GM19324 (cell line): ENCODE measurements at regions not wholly inside any gene's neighbourhood (a gene's known extent, or its start where the extent isn't known, plus 50 kb on each side); places are given as distances from the start of the nearest gene placed in this dataset.
"Not testable (repeated sequence)": the region's sequence is repeated elsewhere in the genome, so short reads cannot be mapped to it uniquely, and the experiment has no call there.

Source experiments
- ATAC-seq: cut with Tn5 transposase; IDR thresholded peaks from one replicate; pipeline ENCODE4 v1.9.1; 2021; ENCODE audit warnings: mild to moderate bottlenecking, moderate library complexity; ENCODE audit not compliant: unreplicated experiment, low FRiP score

DNA sequence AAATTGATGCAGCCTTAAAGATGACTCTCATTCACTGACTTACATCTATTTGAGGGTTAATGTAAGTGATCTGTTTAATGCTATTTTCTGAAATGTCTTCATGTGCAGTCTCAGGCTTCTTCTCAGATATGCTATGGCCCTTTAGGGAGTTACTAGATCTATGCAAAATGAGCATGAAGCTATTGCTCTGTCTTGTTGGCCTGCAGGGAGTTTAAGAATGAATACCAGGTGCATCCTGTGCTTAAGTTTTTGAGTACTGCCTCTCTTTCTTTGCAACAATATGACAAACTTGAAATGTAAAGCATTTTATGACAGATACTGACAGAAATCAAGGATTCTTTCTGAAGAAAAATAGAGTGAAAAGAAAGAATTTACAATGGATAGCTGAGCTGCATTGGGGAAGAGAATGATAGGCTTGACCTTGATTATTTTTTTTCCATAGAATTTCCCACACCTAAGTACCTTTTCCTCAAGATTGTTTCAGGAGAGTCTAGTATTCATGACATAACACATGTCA, 1058.3 kb upstream of the TMEFF2 start:
- ATAC-seq: no peak

DNA sequence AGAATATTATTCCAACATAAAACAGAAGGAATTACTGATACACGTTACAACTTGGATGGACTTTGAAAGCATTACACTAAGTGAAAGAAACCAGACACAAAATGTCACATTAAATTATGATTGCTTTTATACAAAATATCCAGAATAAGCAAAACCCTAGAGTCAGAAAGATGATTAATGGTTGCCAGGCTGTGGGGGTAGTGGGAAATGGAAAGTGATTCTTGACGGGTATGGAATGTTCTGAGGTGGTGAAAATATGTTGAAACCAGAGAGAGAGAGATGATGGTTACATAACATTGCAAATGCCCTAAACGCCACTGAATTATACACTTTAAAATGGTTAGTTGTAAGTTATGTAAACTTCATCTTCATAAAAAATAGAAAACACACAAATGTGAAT, 1057.2 kb upstream of the TMEFF2 start:
- ATAC-seq: no peak

GRCh38 chr2:193250389-193250788, 1055.7 kb upstream of the TMEFF2 start:
- ATAC-seq: no peak

GRCh38 chr2:193240752-193241151, 1046.0 kb upstream of the TMEFF2 start:
- no peak for ATAC-seq

DNA sequence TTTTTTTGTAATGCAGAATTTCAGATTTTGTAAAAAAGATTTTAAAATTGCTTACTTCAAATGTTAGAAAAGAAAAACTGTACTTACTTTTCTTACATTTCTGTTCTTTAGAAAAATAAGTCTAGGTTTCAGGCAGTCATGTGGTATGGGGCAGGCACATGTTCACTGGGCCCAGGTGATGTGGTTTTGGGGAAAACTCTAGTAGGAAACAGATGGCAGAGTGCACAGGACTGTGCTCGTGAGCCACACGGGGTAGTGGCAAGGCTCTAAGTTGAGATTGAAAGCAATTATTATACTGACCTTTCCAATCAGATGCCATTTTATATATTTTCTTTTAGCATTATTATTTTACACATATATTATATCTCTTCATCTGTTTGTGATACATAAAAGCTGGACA, 1036.9 kb upstream of the TMEFF2 start:
- ATAC-seq: no peak

DNA sequence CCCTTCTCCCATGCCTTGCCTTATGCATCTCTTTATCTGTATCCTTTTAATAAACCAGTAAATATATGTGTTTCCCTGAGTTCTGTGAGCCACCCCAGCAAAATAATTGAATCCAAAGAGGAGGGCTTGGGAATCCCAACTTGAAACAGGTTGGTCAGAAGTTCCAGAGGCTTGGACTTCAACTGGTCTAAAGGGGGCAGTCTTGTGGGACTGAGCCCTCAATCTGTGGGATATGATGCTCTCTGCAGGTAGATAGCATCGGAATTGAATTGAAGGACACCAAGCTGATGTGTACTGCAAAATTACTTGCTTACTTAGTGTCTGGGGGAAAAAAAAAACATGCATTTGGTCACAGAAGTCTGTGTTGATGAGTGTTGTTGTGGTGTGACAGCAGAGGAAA, 1033.5 kb upstream of the TMEFF2 start:
- no peak for ATAC-seq

GRCh38 chr2:193222454-193222853, 1027.7 kb upstream of the TMEFF2 start:
- no peak for ATAC-seq

- no peak for ATAC-seq
Observed at GRCh38 chr2:193219413-193219812, 1024.7 kb upstream of the TMEFF2 start.

DNA sequence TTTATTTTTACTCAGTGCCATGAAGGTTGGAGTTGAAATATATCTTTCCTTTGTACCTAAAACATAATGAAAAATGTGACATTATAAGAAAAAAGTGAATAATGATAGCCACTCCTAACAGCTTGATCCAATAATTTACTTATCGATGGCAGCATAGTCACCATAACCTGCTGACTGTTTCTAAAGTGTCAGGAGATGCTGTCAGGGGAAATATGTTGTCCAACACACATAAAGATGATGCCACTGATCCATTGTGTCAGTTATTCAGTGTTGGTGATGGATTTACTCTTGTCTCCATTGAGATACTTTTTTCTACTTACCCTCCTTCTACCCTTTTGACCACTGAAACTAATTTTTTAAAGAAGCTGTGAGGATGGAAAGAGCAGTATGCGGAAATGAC, 1006.9 kb upstream of the TMEFF2 start:
- no peak for ATAC-seq

DNA sequence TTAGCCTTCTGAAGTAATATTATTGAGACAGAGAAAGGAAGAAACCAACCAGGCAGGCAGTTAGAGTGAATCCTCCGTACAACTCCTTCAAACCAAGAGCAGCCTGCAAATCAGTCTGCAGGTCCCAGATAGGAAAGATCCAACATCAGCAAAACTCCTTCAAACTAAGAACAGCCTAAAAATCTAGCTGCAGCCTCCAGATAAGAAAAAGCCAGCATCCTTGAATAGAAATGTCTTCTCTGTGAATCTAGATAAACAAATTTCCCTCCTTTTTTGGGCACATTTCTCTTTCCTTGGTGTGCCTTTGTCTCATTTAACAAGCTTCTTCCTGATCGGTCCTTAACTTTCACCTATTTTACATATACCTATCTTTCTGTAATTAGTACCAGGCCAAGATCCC, 1004.6 kb upstream of the TMEFF2 start:
- ATAC-seq: no peak

- ATAC-seq: no peak
Observed at GRCh38 chr2:193187816-193188215, 993.1 kb upstream of the TMEFF2 start.

- not testable (repeated sequence) for ATAC-seq
Observed at GRCh38 chr2:193170981-193171380, 976.2 kb upstream of the TMEFF2 start.

- ATAC-seq: no peak
Observed at GRCh38 chr2:193156480-193156879, 961.7 kb upstream of the TMEFF2 start.

GRCh38 chr2:193154076-193154475, 959.3 kb upstream of the TMEFF2 start:
- no peak for ATAC-seq

DNA sequence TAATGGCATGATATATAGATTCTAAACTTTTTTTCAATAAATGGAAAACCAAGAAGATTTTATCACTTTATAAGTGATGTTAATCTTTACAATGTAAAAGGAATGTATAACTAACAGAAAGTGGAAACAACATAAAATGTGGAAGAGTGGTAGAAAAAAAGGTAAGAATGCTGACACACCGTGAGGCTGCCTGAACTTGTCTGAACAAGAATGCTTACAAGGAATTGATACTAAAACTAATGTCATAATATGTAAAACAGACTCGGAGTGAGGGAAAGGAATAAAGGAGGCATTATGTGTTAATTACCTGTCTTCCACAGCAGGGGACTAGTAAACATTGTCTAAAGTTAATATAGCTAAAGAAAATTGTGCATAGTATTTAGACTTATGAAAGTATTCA, 958.8 kb upstream of the TMEFF2 start:
- no peak for ATAC-seq

DNA sequence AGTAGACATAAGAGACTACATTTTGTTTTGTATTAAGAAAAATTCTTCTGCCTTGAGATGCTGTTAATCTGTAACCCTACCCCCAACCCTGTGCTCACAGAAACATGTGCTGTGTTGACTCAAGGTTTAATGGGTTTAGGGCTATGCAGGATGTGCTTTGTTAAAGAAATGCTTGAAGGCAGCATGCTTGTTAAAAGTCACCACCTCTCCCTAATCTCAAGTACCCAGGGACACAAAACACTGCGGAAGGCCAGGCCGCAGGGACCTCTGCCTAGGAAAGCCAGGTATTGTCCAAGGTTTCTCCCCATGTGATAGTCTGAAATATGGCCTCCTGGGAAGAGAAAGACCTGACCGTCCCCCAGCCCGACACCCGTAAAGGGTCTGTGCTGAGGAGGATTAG, 947.7 kb upstream of the TMEFF2 start:
- ATAC-seq: not testable (repeated sequence)

DNA sequence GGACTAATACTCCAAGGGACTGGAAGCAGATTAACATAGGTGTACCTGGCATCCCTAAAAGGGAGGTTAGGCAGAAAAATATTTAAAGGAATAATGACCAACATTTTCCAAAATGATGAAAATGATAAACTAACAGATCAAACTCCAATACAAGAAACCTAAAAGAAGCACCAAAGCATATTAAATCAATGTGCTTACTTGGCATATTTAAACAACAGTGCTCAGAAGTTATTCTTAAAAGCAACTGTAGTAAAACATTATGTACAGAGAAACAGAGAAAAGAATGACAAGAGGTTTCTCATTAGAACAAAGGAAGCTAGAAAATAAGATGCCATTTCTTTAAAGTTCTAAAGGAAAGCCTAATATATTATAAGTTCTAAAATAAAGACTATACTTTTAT, 947.3 kb upstream of the TMEFF2 start:
- ATAC-seq: no peak

GRCh38 chr2:193140895-193141294, 946.2 kb upstream of the TMEFF2 start:
- not testable (repeated sequence) for ATAC-seq

DNA sequence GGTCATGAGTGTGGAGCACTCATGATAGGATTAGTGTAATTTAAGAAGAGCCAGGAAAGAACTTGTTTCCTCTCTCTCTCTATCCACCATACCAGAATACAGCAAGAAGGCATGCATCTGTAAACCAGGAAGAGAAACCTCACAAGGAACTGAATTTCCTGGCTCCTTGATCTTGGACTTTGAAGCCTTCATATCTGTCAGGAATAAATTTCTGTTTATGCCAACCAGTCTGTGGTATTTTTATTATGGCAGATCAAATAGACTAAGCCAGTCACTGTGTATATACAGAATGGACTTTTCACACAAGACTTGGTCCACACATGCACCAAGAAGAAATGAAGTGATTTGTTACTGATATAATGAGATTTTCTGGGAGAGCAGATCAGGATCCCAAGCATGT, 930.1 kb upstream of the TMEFF2 start:
- ATAC-seq: no peak

GRCh38 chr2:193114827-193115226, 920.1 kb upstream of the TMEFF2 start:
- ATAC-seq: no peak

- no peak for ATAC-seq
Observed at GRCh38 chr2:193112986-193113385, 918.3 kb upstream of the TMEFF2 start.

DNA sequence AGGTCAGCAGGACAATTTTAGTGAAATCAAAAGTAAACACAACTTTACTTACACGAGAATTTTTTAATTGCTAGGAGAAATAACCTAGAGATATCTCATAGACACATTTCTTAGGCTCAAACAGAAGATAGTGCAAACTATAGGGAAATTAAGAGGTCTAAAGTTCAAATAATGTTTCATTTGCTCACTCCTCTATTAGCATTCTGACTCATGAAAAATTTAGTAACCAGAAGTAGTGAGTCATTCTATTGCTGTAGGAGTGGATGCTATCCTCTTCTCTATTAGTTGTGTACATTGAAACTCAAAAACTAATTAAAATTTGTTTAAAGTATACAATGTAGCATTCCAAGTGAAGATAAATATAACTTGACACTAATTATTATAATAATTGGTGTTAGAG, 908.3 kb upstream of the TMEFF2 start:
- ATAC-seq: no peak

DNA sequence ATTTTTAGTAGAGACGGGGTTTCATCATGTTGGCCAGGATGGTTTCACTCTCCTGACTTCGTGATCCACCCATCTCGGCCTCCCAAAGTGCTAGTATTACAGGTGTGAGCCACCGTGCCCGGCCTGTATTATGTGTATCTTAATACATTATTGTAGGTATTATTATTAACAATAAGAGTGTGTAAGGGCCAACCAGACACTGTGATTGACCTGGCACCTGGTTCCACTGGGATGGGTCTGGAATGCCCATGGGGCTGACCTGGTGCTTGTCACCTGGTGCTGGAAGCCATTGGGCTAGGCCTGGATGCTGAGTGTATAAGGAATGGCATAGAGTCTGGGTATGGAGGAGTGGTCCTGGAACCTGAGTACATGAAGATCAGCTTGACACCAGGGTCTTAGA, 906.9 kb upstream of the TMEFF2 start:
- ATAC-seq: no peak
